ENCODE measurements at regions not wholly inside any gene's neighbourhood (a gene's known extent, or its start where the extent isn't known, plus 50 kb on each side); places are given as distances from the start of the nearest gene placed in this dataset.
A peak's percentile ranks its signal among the peaks of the same experiment; 100 is the strongest.

- no peak for DNase-seq
Observed at GRCh38 chr2:12978066-12978835, 261.5 kb downstream of the TRIB2 start.

DNA sequence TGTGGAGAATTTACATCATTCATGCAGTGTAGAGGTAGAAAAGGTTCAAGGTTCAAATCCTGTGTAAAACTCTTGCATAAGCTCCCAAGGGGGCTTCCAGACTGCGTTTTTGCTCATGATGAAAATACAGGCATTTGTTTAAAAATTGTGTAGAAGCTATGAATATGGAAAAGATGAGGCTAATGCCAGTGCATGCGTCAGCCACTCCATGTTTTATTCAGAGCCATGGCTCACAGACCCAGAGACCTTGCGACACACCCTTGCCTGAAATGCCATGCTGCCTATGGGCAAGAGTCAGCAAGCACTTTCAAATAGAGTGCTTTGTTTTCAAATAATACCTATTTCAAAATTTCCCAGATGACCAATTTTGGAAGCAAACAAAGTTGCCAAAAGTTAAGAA is 262.3 kb downstream of the TRIB2 start:
- no peak for DNase-seq

DNA sequence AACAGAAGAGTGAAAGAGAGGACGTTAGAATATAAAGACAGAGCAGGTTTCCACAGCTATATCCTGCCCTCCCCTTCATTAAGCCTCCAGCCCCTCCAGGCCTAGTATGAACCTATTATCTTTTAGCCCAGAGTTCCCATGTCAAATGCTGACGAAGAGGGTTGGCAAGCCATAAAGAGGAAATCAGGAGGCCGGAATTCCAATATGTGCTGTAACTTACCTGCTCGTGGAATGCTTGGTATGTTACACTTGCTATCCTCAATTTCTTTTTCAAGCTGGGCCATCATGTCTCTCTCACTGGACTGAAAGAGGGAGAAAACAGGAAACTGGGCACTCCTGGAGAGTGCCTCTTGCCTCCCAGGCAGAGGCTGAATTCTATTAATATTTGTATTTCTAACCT is 264.1 kb downstream of the TRIB2 start:
- no peak for DNase-seq

- no peak for DNase-seq
Observed at GRCh38 chr2:12982149-12982584, 265.4 kb downstream of the TRIB2 start.

- DNase-seq = no peak
Observed at GRCh38 chr2:12987246-12987645, 270.5 kb downstream of the TRIB2 start.

DNA sequence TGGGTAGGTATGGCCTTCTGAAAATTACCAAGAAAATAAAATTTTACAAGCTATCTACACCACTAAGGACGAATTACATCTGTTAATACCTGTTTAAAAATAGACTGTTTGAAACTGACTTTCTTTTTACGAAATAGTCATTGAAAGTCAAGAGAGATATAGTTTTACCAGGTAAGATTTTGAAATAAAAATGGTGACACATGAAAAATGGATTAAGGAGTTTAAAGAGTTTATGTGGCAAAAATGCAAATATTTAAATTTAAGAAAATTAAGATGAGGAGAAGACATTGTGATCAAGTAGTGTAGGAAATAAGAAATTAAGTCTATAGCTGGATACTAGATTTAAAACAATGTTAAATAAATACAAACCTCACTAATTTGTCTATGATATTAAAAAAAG is 271.5 kb downstream of the TRIB2 start:
- DNase-seq = no peak

DNA sequence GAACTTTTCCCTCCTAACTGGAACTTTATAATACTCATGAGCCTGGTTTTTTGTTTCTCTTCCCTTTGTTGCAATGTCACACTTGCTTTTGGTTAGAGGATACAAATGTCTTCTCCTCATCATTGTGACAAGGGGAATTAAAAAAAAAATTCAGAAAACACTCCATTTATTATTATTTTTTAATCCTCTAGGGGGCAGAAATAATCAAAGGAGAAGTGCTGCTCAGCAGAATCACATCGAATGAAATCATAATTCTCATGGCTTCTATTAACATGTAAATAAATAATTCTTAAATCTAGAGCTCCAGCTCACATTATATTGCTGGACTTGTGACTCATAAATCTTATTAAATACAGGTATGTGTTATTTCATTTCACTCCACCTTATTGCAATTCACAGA is 273.8 kb downstream of the TRIB2 start:
- peak; percentile 6 for DNase-seq

- DNase-seq = no peak
Observed at GRCh38 chr2:12998685-12999084, 281.9 kb downstream of the TRIB2 start.

DNA sequence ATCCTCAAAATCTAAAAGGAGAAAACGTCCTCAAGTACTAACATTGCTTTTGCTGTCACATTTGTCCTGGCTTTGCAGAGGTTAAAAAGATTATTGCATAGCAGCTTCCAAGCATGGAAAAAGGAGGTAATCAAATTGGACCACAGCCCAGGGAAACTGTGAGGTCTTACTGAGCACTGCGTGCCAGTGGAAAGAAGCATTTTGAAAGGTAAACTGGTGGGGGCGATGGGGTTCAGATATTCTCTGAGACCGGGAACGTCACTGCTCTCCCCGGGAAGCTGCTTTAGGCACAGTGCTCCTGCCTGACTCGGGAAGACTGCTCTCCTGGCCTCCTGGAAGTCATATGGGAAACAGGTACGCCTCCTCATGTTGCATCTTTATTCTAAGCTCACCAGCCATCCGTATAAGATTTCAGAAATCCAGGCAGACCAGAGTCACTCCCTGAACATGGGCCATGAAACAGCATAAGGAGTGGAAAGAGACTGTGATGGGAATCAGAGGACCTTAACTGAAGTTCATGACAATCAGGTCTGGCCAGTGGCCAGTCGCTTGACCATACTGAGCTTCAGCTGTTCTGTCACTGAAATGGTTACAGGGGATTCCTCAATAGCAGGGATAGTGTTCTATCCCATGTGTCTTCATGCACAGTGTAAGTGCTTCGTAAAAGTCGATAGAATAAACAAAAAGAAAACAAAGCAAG is 284.1 kb downstream of the TRIB2 start:
- no peak for DNase-seq

GRCh38 chr2:13001408-13001807 is 284.7 kb downstream of the TRIB2 start:
- no peak for DNase-seq

DNA sequence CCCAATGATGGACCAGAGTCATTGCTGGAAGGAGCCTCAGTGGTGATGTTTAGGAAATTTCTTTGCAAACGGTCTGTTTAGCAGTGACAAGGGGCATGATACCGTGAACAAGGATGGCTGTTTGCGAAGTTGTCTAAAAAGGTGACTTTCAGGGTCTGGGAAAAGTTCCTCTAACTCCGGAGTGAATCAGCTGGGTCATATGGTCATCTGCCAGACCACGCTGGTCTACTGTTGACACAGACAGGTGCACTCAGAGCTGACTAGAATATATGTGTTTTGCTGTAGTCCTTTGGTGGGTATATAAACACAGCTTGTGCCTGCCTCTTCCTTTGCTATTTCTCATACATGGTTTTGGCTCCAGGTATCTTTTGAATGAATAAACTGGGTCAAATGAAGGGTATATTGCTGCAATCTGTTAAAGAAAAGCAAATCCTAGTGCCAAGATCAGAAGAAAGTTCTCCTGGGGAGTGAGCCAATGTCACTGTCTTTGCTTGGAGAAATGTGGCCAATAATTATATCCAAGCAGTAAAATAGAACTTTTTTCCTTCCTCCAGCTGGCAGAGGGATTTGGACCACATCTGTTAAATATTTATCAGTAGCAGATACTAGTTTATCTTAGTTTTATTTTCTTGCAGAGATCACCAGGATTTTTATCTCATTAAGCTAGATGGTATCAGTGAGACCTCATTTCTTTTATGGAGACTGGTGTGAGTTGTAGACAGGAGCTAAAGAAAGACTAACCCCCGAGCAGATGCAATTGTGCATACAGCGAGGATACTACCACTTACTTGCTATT is 286.0 kb downstream of the TRIB2 start:
- no peak for DNase-seq

GRCh38 chr2:13003500-13003899 is 286.8 kb downstream of the TRIB2 start:
- DNase-seq = no peak

DNA sequence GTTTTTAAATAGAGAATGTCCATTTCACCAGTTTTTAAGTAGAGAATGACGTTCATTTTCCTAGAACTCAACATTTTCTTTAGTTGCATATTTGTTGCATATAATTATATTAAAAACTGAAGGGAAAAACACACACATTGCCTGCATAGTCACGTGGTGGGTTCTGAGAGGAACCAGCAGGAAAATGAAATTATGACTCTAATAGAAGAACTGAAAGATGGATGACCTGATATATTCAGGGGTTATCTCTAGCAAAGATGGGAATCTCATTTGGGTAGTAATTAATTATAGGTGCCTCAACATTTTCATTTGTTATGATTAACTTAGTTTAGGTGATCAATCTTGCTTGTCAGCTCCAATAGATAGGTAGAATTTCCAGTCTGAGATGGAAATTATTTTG is 288.3 kb downstream of the TRIB2 start:
- no peak for DNase-seq

- no peak for DNase-seq
Observed at GRCh38 chr2:13005761-13006335, 289.1 kb downstream of the TRIB2 start.

GRCh38 chr2:13006426-13006825 is 289.7 kb downstream of the TRIB2 start:
- no peak for DNase-seq

DNA sequence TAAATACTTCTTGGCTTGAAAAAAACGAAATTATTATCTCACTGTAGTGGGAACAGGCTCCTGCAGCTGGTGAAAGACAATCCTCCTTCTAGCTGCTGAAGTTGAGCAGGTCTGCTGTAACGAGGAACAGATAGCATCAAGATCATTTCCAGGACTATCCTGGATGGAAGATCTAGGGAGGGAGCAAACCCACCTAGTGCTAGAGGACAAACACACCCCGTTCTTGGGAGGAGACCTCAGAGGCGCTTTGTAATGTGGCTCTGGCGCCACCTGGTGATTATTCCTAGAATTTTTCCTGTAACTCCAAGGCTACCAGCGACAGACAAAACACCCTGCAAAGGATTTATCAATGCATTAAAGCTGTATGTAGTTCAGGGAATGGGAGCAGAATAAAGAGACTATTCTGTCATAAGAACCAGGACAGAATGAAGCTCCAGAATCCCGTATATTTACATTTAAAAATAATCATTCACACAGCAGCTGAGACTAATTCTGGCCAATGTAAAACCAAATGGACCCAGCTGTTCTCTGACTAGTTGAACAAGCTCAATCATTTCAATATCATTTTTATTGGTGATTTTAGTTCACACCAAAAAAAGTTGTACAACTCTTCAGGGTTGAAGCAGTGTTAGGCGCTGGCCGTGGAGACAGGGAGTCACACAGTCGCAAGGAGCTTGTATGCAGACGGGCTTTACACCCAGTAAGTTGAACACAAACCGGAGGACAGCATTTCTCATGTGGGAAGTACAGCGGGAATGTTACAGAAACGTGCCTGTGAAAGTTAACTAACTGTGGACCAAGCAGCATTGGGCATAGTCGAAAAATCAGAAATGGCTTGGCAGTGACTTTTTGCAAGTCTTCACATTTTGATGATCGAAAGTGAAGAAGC is 290.3 kb downstream of the TRIB2 start:
- peak; percentile 58 for DNase-seq

DNA sequence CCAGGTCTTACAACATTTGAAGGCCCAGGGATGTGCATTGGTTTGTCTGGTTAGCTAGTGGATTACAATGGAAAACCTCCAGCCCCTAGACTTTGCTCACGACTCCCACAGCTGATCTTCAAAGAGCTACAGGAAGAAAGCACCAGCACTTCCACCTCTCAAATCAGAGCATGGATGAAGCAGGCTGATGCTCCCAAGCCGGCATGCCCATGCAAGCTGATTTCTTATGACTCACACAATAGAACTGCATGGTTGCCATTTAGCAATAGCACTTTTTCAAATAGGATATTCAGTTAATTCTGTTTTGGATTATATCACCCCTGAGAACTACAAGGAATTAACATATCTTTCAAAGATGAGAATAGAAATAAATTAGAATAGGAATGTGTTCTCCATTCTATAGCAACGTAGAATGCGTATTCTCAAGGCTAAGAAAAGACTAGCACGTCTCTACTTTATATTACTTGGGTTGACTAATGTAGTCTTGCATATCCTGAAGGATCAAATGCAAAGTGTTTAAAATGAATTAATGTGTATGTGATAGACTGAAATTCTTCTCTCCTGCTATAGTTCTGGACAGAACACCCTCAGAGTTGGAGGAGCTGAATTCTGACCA is 292.4 kb downstream of the TRIB2 start:
- DNase-seq = no peak

- no peak for DNase-seq
Observed at GRCh38 chr2:13010283-13010682, 293.5 kb downstream of the TRIB2 start.

- no peak for DNase-seq
Observed at GRCh38 chr2:13014783-13015182, 298.0 kb downstream of the TRIB2 start.

DNA sequence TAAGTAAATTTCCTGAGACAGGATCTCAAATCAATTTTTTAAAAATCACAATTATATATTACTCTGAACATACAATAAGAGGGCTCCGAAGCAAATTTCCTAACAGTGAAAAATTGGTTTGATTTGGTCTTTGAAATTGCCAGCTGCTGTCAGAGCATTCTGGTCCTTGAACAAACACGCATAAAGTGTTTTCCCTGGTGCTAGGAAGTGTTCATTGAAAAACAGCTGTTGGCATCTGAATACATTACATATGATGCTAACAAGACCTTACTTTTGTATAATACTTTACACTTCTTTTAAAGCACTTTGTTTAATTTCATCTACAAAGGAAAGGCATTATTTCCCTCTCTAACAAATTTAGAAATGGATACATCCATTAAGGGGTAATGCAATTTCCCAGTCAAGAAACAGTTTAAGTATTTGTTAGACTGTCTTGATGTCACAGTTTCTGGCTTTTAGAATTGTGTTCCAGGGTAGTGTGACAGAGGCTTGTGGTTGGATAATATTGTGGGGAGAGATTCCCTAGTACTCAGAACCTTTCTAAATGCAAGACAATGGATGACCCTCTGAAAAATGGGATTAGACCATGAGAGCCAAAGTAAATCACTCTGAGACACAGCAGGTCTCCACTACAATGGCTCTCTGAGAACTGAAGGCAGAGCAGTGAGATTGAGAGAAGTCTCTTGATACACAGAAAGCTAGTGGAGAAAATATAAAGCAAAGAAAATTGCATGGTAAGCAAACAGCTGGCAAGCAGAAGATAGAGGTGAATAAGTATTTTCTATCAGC is 299.0 kb downstream of the TRIB2 start:
- no peak for DNase-seq

DNA sequence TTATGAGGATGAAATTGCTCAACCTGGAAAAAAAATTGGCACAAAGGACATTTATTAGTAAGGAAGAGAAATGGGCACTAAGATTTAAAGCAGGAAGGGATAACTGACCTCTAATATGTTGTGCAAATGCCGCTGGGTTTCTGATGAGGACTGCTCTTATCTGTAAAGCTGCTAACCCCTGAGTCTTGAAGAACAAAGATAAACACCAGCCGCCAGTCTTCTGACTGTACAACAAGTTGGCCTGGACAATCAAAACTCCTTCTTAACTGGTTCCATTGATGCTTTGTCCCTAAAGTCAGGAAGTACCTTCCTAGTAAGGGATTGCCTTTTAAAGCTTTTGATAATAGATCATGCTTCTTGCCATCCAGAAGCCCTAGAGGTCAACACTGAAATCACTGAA is 301.8 kb downstream of the TRIB2 start:
- no peak for DNase-seq
